T-helper 2 cell (primary cell): ENCODE measurements at regions not wholly inside any gene's neighbourhood (a gene's known extent, or its start where the extent isn't known, plus 50 kb on each side); places are given as distances from the start of the nearest gene placed in this dataset.
"Not testable (repeated sequence)": the region's sequence is repeated elsewhere in the genome, so short reads cannot be mapped to it uniquely, and the experiment has no call there.

Experiments
- DNase-seq, 5 experiments: peaks; one replicate each; pipeline versions ENCODE4 v3.0.0 to v3.0.0-alpha.2; 2012 to 2022

DNA sequence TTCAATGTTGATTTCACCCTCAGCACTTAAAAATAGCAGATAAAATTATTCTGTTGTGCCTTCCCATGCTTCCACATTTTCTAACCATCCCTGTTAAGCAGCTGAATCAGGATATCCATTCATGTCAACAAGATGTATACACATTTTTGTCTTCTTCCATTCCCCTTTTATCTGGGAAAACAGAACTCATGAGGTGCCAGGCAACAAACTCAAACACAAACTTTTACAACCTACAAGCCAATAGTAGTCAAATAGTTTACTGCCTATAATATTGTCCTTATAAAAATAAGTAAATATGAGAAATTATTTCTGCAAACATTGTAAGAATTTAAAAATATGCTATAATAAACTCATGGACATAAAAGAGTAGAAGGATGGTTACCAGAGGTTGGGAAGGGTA lies 1569.8 kb downstream of the REEP3 start:
- no peak for DNase-seq

DNA sequence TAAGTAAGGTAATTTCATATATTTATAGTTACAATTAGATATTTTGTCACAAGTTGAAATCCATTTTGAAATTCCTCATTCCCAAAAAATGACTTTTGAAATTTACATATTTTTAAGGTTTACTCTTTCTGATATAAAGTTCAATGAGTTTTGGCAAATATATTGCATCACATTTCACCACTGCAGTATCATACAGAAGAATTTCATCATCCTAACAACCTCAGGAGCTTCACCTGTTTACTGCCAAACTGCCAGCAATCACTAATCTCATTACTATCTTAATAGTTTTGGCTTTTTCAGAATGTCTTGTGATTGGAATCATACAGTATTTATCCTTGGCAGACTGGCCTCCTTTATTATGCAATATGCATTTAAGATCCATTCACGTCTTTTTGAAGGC lies 1578.9 kb downstream of the REEP3 start:
- DNase-seq, result no peak

DNA sequence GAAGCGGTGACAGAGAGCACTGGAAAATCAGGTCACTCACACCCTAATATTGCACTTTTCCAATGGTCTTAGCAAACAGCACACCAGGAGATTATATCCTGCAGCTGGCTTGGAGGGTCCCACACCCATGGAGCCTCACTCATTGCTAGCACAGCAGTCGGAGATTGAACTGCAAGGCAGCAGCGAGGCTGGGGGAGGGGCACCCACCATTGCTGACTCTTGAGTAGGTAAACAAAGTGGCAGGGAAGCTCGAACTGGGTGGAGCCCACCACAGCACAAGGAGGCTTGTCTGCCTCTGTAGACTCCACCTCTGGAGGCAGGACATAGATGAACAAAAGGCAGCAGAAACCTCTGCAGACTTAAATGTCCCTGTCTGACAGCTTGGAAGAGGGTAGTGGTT lies 1579.7 kb downstream of the REEP3 start:
- not testable (repeated sequence) for DNase-seq

DNA sequence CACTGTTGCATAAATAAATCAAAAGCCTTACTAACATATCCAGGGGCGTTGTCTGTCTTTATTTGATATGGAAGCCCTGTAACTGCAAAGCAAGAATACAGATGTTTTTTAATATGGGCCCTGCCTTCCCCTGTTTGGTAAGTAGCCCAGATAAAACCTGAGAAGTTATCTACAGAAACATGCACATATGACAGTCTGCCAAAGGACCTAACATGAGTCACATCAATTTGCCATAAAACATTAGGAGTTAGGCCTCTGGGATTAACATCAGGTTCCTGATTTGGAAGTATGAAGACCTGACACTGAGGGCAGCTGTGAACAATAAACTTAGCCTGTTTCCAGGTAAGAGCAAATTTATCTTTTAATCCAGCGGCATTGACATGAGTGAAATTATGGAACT lies 1588.8 kb downstream of the REEP3 start:
- DNase-seq, result no peak

DNA sequence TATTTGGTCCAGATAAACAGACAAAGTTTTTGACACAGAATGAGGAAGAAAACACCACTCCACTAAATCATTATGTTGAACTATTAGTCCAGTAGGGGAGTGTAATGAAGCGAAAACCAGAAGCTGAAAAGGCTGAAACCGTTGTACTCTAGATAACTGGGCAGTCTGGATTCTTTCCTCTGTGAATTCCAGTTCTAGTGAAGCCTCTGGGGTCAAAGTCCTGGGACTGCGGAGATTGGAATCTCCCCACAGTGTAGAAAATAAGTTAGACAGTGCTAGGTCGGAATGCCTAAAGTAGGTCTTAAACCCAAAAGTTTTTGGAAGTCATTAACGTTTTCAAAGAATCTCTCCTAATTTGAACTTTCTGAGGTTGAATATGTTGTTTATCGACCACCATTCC lies 1589.9 kb downstream of the REEP3 start:
- DNase-seq, result not testable (repeated sequence)

DNA sequence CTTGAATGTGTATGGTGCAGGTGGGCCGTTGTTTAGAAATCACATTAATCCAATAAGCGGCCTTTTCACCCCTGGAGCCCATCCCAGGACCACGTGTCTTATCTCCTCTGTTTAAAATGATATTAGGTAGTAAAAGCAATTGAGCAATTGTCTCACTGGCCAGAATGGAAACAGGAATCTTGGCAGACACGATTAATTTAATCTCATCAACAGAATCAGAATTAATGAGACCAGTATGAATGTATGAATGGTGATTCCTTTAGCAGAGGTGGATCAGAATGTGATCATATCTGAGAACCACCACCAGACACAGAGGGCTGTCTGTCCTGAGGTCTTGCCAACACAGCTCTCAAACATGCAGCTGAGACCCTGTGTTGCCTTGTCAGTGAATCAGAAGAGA lies 1591.4 kb downstream of the REEP3 start:
- no peak for DNase-seq

DNA sequence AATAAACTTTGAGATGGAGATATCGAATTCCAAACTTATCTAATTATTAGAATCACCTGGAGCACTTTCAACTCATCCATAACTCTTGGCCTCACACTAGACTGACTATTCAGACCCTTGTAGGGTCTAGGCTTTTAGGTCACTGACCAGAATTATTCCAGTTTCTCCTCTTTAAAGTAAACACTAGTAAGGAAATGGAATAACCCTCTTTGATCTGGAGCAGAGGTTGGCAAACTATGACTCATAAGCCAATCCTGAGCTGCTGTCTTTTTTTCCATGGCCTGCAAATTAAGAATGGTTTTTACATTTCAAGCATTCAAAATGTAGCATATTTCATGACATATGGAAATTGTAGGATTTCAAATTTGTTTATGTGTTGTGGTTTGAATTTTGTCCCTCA lies 1601.9 kb downstream of the REEP3 start:
- DNase-seq, result no peak

DNA sequence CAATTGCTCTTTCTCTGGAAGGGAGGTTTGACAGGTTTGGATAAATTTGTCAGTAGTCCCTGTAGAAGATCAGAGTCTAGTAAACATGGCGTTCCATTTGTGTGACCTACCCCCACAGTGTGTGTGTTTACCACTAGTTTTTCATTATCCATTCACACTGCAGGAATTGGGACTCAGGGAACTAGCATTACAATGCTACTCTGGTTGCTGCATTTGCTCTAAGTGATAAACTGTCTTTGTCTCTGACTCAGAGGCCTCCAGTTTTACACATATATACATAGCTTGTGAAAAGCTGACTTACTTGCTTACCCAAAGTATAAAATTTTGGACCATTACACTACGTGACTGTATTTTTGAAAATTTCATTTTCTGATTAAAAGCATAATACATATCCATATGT lies 1604.0 kb downstream of the REEP3 start:
- no peak for DNase-seq

DNA sequence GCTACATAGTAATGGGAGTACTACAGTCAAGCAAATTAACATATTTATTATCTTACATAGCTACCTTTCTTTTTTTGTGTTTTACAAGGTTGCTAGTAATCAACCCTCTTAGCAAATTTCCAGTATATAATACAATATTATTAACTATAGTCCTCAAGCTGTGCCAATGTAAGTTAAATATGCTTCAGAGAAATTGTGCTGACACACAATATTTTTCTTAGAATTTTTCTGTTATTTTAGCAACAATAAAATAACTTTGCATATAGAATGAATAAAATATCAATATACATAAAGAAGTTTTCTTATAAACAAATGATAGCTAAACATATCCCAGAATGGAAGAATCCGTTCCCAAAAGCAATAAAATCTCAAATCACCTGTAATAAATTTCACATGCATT lies 1605.1 kb downstream of the REEP3 start:
- no peak for DNase-seq

DNA sequence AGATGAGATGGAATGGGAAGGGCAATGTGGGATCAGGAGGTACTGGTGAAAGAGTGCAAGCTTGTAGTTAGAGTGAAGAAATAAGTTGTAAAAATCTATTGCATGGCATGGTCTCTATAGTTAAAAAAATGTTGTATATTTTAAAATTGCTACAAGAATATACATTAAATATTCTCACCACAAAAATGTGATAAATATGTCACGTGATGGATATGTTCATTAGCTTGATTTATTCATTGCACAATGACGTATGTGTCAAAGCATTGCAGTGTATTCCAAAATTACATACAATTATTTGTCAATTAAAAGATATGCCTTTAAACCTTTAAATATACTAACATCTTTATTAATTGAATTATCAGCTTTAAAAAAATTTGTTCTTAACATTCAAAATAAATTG lies 1607.1 kb downstream of the REEP3 start:
- no peak for DNase-seq

DNA sequence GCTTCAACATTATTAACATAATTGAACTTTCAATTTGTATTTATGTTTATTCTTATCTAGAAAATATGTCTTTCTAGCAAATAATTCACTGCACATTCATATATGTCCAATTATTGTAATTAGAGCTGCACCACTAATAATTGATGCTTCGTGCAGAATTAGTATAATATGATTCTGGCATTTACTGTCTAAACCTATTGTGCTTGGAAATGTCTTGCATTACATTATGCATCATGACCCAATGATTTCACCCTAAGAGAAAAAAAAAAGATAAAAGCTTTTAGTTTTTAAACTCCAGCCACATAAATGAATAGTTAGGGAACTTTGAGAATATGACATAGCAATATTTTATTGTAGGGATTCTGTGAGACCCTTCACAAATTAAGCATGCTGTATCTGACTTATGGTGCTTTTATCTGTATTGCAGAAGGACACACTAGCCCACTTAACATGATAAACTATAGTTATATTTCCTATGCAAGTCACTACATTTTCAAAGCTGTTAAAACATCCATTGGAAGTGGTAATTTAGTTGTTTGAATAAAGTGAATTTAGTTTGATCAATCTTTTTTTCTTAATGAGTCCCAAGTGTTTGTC lies 1609.1 kb downstream of the REEP3 start:
- DNase-seq, result no peak

DNA sequence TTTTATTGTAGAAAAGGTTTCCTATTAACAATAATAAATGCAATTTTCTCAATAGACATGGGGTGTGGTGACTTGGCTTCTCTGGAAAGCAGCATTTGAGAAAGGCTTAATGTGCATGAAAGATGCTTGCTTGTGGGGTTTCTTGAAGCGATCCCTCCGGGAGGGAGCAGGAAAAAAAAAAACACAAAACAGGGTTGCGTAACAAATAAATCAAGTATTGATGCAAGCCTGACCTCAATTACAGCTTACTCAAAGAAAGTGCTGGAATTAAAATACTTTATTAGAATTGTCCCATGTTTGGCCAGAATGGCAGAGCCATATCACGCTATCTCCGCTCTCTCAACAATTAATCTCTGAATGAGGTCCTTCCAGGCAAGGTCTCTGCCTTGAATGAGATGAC lies 1612.5 kb downstream of the REEP3 start:
- DNase-seq, result no peak

DNA sequence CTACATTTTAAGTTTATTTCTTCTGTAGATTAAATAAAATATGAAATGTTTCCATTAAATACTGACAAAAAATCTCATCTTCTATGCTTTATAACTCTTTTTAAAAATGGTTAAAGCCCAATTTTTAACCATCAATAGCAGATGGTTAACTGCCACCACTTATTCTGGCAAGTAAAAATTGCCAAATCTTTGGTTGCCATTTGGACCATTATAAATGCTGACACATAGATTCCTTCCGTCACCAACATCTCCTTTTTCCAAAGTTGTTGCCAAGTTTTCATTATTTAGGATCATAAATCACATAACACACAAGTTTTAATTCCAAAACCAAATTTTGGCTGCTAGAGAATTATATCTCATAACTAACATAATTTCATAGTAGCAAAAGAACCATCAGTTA lies 1614.3 kb downstream of the REEP3 start:
- DNase-seq, result no peak

DNA sequence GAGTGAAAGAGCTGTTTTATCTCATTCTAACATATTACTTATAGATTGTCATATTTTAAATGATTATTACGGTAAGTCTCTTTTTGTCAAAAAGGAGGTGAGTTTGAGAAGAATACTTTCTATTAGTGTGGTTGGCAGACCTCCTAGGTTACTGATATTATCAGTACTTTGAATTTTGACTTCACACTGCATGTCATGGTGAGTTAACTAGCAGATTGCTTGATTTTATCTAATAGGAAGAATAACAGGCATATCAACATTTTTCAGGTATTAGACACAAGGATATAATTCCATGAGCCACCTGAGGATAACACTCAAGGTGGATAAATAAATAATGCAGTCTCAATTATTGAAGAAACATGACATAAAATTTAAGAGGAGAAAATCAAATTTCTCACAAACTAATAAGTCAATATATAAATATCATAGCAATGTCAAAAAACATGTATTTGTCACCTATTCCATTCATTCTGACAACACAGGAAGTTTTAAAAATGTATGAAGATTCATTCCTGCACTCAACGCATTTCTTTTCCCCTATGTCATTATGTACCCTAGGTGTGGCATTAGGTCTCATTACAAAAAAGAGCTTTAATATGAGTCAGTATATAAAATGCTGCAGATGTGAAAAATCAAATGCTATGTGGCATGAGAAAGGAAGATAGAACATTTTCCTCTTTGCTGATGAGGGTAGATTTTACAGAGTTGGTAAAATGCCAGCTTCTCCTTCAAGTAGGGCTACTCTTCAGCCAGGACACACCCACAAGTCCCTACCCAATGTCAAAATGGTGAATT lies 1621.6 kb downstream of the REEP3 start:
- no peak for DNase-seq

DNA sequence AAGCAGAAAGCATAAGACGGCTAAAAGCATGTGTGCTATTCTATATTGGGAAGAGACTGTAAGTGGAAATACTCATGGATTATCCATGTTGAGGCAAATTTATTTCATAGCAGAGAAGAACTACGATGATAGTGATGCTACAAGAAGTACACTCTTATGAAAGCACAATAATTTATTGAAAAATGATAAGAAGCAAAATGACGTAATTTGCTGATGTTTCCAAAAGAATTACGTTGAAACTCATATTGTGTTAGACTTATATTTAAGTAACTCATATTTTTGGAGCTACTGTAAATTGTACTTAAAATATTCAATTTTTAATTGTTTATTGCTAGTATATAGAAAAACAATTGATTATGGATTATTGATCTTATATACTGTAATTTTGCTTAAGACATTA lies 1622.5 kb downstream of the REEP3 start:
- no peak for DNase-seq

DNA sequence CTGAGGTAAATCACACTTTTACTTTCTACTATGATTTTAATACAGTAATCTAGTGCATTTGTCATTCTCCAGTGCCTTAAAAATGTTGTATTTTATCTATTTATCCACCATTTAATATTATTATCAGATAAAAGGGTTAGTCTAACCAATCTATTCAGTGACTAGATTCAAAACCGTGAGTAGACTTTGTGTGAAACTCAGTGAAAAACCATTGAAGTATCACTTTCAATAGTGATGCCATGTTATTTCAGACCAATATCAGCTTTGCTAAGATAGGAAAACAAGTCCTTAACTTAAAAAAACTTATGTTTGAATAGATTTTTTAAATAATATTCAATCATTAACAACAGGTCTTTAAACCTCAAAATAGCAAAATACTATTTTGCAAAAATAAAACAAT lies 1628.7 kb downstream of the REEP3 start:
- DNase-seq, result no peak

DNA sequence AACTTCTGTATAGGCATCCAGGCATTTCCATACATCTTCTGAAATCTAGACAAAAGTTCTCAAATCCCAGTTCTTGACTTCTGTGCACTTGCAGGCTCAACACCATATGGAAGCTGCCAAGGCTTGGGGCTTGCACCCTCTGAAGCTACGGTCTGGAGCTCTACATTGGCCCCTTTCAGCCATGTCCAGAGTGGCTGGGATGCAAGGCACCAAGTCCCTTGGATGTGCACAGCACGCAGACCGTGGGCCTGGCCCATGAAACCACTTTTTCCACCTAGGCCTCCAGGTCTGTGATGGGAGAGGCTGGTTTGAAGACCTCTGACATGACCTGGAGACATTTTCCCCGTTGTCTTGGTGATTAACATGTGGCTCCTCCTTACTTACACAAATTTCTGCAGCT lies 1645.1 kb downstream of the REEP3 start:
- no peak for DNase-seq

DNA sequence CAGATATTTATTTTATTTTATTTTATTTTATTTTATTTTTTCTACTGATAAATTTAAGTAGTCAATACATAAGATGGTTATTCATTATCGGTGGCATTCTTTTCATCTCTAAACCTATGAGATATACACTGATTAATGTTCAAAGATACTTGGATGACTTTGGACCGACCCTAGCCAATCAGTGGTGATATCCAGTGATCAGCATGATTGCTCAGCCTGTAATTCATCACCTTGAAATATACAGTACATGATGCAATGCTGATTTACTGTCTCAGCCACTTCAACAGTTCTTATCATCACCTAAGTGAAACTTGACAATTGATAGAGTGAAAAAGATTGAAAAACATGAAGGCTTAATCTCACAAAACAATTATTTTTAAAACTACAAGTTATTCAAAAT lies 1651.0 kb downstream of the REEP3 start:
- no peak for DNase-seq

DNA sequence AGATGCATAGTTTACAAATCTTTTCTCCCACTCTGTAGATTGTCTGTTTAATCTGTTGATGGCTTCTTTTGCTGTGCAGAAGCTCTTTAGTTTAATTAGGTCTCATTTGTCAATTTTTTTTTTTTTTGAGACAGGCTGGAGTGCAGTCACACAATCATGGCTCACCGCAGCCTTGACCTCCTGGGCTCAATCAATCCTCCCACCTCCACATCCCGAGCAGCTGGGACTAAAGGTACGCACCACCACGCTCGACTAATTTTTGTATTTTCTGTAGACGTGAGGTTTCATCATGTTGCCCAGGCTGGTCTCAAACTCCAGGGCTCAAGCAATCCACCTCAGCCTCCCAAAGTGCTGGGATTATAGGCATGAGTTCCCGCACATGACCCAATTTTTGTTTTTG lies 1655.8 kb downstream of the REEP3 start:
- DNase-seq, result no peak

DNA sequence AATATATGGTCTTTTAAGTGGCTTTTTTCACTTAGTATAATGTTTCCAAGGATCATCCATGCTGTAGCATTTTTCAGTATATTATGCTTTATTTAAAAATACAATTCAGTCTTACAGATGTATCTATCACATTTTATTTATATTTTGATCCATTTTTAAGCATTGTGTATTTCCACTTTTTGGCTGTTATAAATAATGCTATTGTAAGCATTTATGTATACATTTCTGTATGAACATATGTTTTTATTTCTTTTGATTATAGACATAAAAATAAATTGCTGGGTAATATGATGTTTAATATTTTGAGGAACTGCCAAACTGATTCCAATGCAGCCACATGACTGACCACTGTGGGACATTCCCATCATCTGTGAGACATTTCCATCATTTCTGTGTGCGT lies 1662.0 kb downstream of the REEP3 start:
- DNase-seq, result no peak

DNA sequence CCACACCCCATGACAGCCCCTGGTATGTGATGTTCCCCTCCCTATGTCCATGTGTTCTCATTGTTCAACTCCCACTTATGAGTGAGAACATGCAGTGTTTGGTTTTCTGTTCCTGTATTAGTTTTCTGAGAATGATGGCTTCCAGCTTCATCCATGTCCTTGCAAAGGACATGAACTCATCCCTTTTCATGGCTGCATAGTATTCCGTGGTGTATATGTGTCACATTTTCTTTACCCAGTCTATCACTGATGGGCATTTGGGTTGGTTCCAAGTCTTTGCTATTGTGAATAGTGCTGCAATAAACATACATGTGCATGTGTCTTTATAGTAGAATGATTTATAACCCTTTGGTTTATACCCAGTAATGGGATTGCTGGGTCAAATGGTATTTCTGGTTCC lies 1665.5 kb downstream of the REEP3 start:
- not testable (repeated sequence) for DNase-seq

DNA sequence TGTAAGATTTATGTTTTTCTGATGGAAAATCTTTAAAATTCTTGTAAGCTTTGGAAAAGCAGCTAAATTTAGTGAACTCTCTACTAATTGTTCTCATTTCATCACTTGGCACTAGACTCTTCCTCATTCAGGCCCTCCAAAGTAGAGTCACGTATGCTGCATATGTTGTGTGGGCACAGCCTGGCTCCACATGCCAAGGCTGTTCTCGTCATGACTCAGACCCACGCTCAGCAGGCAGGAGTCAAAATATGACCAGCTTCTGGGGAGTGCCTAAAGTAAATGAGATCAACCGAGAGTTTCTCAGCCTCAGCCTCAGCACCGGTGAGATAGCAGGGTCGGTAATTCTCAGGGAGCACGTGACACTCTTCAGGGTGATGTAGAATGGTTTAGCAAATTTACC lies 1672.9 kb downstream of the REEP3 start:
- DNase-seq, result no peak

DNA sequence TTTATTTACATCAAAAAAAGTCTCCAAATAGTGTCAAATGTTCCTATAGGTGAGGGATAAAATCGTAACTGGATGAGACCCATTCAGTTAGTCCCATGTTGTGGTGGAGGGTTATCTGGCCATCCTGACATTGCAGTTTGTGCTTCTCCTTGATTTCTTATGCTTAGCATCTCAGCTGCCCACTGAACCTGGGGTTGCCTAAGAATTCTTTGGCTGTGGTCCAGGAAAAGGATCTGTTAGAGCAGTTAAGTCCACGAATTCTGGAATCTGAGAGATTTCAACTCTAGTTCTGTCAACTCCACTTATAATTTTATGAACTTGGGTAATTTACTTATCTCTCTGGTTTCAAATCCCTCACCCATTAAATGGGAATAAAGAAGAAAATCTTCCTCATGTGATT lies 1673.4 kb downstream of the REEP3 start:
- DNase-seq, result no peak

DNA sequence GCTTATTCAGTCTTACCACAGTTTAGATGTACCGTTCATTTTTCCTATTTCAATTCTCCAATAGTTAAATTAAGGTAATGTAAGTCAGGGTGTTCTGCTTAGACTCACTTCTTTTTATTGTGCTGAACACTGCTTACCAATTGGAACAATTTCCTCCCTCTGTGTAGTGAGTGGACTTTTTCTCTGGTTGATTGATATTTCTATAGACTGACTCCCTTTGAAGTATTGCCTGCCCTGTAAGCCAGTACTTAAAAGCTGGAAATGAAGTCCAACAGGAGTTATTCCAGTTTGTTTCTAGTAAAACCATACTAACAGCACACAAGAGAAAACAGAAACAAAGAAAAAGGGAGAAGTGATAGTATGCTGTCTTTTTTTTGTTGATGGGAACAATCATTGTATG lies 1674.9 kb downstream of the REEP3 start:
- no peak for DNase-seq

DNA sequence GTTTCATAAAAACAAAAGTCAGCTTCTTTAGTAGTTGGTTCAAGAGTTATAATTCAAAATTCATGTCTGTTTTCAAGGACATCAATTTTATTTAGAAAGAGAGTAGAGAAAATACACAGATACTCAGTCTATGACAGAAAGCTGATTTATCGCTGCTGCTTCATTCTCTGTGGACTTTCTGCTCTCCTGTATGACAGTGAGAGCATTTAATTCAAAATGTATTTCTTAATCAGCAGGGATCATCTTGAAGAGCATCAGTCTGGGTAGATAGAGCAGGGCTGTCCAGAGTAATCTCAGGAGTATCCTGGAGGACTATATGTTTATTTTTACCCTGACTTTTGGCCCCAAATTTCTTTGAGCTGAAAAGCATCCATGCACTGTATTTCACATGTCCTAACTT lies 1676.7 kb downstream of the REEP3 start:
- no peak for DNase-seq
